ENCODE measurements at regions not wholly inside any gene's neighbourhood (a gene's known extent, or its start where the extent isn't known, plus 50 kb on each side); places are given as distances from the start of the nearest gene placed in this dataset.

DNA sequence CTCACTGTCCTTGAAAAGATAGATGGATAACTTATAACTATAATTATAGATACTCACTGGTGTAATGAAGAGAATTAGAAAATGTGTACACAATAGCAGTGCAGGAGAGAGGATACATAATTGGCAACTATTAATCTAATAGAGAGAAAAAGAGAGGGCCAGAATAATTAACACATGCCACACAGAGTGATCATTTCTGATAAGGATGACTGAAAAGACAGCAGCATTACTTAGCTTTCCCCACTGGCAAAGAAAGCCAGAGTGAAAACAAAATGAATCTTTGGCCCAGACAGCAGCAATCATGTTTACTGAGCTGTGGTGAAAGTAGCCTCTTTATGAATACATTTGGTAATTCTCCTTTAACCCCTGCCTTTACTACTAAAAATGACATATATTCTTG lies 493.3 kb upstream of the ROBO1 start:
- Histone ChIP-seq H3K36me3 (no peaks in the 10 kb centered on the region), H3K27me3 (no peaks in the 10 kb centered on the region), H3K4me1 (no peaks in the 10 kb centered on the region), H3K27ac (no peak overlapping the region), H3K4me3 (no peak overlapping the region), H3K9me3 (no peaks in the 10 kb centered on the region)
- no peak for DNase-seq
- intact Hi-C loops (cut with DNase I) = no loop called here
- TF ChIP-seq, protein P1, sequence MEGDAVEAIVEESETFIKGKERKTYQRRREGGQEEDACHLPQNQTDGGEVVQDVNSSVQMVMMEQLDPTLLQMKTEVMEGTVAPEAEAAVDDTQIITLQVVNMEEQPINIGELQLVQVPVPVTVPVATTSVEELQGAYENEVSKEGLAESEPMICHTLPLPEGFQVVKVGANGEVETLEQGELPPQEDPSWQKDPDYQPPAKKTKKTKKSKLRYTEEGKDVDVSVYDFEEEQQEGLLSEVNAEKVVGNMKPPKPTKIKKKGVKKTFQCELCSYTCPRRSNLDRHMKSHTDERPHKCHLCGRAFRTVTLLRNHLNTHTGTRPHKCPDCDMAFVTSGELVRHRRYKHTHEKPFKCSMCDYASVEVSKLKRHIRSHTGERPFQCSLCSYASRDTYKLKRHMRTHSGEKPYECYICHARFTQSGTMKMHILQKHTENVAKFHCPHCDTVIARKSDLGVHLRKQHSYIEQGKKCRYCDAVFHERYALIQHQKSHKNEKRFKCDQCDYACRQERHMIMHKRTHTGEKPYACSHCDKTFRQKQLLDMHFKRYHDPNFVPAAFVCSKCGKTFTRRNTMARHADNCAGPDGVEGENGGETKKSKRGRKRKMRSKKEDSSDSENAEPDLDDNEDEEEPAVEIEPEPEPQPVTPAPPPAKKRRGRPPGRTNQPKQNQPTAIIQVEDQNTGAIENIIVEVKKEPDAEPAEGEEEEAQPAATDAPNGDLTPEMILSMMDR (IDR thresholded peaks at IDR 0.05) = no peak
- no peak for TF ChIP-seq POLR2A (IDR thresholded peaks at IDR 0.05)

DNA sequence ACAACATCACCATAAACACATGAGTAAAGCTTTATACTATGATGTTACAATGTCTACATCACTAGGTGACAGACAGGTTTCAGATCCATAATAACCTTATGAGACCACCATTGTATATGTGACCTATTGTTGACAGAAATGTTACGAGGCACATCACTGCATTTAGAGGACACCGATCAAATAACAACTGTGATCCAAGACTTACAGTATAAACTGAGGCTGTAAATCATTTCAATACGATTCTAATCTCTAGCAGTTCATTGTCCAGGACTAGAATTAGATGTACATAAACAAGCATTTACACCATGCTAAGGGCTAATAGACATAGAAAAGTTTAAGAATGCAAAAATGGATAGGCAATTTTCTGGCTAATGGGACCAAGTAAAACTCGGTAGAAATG lies 491.9 kb upstream of the ROBO1 start:
- WGBS, 2 donors = 53 to 68% methylated on average over 4 of the region's 4 CpGs
- H3K9me3 ChIP-seq = no peaks in the 10 kb centered on the region
- no peak overlapping the region for H3K4me3 ChIP-seq
- H3K27me3 ChIP-seq = no peaks in the 10 kb centered on the region
- DNase-seq = no peak
- H3K36me3 ChIP-seq = no peaks in the 10 kb centered on the region
- H3K4me1 ChIP-seq = no peaks in the 10 kb centered on the region
- intact Hi-C loops (cut with DNase I) = no loop called here
- no peak overlapping the region for H3K27ac ChIP-seq
- no peak for TF ChIP-seq POLR2A (IDR thresholded peaks at IDR 0.05)
- TF ChIP-seq, protein P1 (IDR thresholded peaks at IDR 0.05) = no peak

DNA sequence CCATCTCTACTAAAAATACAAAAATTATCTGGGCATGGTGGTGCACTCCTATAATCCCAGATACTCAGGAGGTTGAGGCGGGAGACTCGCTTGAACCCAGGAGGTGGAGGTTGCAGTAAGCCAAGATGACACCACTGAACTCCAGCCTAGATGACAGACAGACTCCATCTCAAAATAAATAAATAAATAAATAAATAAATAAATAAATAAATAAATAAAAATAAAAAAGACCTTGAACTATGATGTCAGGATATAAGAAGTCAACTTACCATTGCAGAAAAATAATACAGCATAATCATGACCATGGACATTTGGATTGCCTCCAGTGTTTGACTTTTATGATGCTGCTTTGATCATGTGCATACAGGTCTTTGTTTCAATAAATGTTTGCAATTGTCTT lies 484.3 kb upstream of the ROBO1 start:
- H3K27ac ChIP-seq = no peak overlapping the region
- intact Hi-C loops (cut with DNase I) = no loop called here

DNA sequence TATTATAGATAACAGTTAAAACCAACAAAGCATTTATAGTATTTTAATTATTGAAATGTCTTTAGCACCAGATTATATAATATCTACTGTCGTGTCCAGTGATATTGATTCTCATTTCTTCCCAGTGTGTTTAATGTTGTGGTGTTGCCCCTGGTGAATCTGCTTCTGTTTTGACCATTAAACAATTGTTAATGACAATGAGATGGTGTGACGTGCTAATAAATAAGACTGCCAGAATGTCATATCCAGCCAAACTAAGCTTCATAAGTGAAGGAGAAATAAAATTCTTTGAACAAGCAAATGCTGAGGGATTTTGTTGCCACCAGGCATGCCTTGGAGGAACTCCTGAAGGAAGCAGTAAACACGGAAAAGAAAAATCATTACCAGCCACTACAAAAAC lies 480.0 kb upstream of the ROBO1 start:
- H3K27me3 ChIP-seq = no peaks in the 10 kb centered on the region
- TF ChIP-seq POLR2A (IDR thresholded peaks at IDR 0.05) = no peak
- TF ChIP-seq, protein P1 (IDR thresholded peaks at IDR 0.05) = no peak
- H3K27ac ChIP-seq = no peak overlapping the region
- intact Hi-C loops (cut with DNase I) = no loop called here
- DNase-seq = no peak
- 64 to 84% methylated on average over 3 of the region's 3 CpGs for WGBS, 2 donors
- H3K36me3 ChIP-seq = no peaks in the 10 kb centered on the region
- H3K9me3 ChIP-seq = no peaks in the 10 kb centered on the region
- H3K4me3 ChIP-seq = no peak overlapping the region
- no peaks in the 10 kb centered on the region for H3K4me1 ChIP-seq

More for the DNA sequence above, 484.3 kb upstream of the ROBO1 start:
- no peaks in the 10 kb centered on the region for H3K4me1 ChIP-seq
- DNase-seq = no peak
- no peaks in the 10 kb centered on the region for H3K36me3 ChIP-seq
- 88 to 100% methylated on average over 2 of the region's 2 CpGs for WGBS, 2 donors
- no peak for TF ChIP-seq POLR2A (IDR thresholded peaks at IDR 0.05)
- TF ChIP-seq, protein P1 (IDR thresholded peaks at IDR 0.05) = no peak
- H3K4me3 ChIP-seq = no peak overlapping the region
- H3K9me3 ChIP-seq = no peaks in the 10 kb centered on the region
- no peaks in the 10 kb centered on the region for H3K27me3 ChIP-seq

DNA sequence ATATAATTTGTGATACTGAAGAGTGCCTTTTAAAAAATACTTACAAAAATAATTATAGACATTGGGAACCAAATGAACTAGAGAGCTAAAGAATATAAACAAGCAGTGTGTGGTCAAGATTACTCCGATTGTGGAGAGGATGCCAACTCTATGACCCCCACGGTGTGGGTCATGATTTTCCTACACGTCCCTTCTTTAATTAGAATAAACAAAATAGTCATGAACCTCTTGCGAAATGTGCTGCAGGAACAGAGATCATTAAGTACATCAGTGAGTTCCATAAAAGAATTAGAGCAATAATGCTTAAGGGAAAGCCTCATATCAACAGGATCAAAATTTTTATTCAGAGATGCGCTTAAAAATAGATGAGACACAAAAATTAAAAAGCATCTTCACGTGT lies 476.6 kb upstream of the ROBO1 start:
- H3K27me3 ChIP-seq = no peaks in the 10 kb centered on the region
- H3K4me3 ChIP-seq = no peak overlapping the region
- no peaks in the 10 kb centered on the region for H3K9me3 ChIP-seq
- TF ChIP-seq, protein P1 (IDR thresholded peaks at IDR 0.05) = no peak
- intact Hi-C loops (cut with DNase I) = no loop called here
- 36 to 39% methylated on average over 6 of the region's 6 CpGs for WGBS, 2 donors
- DNase-seq = no peak
- H3K4me1 ChIP-seq = no peaks in the 10 kb centered on the region
- H3K36me3 ChIP-seq = no peaks in the 10 kb centered on the region
- H3K27ac ChIP-seq = no peak overlapping the region

All from esophagus squamous epithelium (tissue), 5 donors.